SU-DHL-6 (cell line): ENCODE measurements at regions not wholly inside any gene's neighbourhood (a gene's known extent, or its start where the extent isn't known, plus 50 kb on each side); places are given as distances from the start of the nearest gene placed in this dataset.

Experiments
- CTCF ChIP-seq: fragments of 200-600 bp; sonication (generic); IDR thresholded peaks from one replicate; pipeline ENCODE4 v1.5.1; 2017; ENCODE audit warnings: antibody characterized with exemption, mild to moderate bottlenecking, low read length, moderate library complexity; ENCODE audit not compliant: insufficient read depth, poor library complexity, severe bottlenecking
- EZH2phosphoT487 ChIP-seq: fragments of 200-600 bp; sonication (generic), shearing (Covaris generic); conservative IDR thresholded peaks from 2 replicates; pipeline ENCODE4 v1.6.1; 2018; ENCODE audit warnings: mild to moderate bottlenecking, antibody characterized with exemption, low read length, moderate library complexity, mixed read lengths

- TF ChIP-seq EZH2phosphoT487 = no peak
- TF ChIP-seq CTCF = no peak
These were observed 787.2 kb downstream of the PLCL1 start for GRCh38 chr2:198591586-198591985.
